PC-3 (cell line): ENCODE measurements at regions not wholly inside any gene's neighbourhood (a gene's known extent, or its start where the extent isn't known, plus 50 kb on each side); places are given as distances from the start of the nearest gene placed in this dataset.

Experiments used
- ATAC-seq: fragments of 200-7000 bp; cut with Tn5 transposase; 2 replicates; pipeline ENCODE4 v1.9.1; 2020; ENCODE audit warnings: mild to moderate bottlenecking, moderate library complexity
- BruUV-seq: library from RNA; stranded (reverse); fragments of 400-500 nt; replicated peaks from 2 replicates; lab custom pipeline; 2021; lab: Mats Ljungman, UMichigan
- CTCF ChIA-PET: fragments of 300-600 bp; sonication (Branson Sonifier 250); formaldehyde crosslinking; loops from one replicate; lab custom pipeline; 2022; ENCODE audit warnings: antibody characterized with exemption; lab: Charles Lee
- POLR2A ChIA-PET: fragments of 300-600 bp; sonication (Branson Sonifier 250); formaldehyde crosslinking; loops from one replicate; lab custom pipeline; 2022; ENCODE audit warnings: antibody characterized with exemption; ENCODE audit not compliant: unreplicated experiment; lab: Charles Lee
- DNase-seq: peaks from one replicate; pipeline ENCODE4 v3.0.0-alpha.2; 2015
- H2AFZ ChIP-seq: fragments of 300-600 bp; sonication (generic); 2 replicates; pipeline ENCODE4 v1.6.0; 2016; ENCODE audit warnings: antibody characterized with exemption, low read length
- H3F3A ChIP-seq: fragments of 300-600 bp; sonication (generic); one replicate; pipeline ENCODE4 v1.6.0; 2017; ENCODE audit warnings: antibody characterized with exemption, low read length, control low read depth, mild to moderate bottlenecking; ENCODE audit not compliant: unreplicated experiment
- H3K27ac ChIP-seq: fragments of 300-600 bp; sonication (generic); 2 replicates; pipeline ENCODE4 v1.5.1; 2016; ENCODE audit warnings: mild to moderate bottlenecking, low read length
- H3K27me3 ChIP-seq: fragments of 300-600 bp; sonication (generic); 2 replicates; pipeline ENCODE4 v1.6.1; 2016; ENCODE audit warnings: low read length, mixed read lengths
- H3K36me3 ChIP-seq: fragments of 300-600 bp; sonication (generic); 2 replicates; pipeline ENCODE4 v1.6.1; 2016; ENCODE audit warnings: low read depth, mixed run types, low read length, mixed read lengths
- H3K4me1 ChIP-seq: fragments of 300-600 bp; sonication (generic); 2 replicates; pipeline ENCODE4 v1.5.1; 2016; ENCODE audit warnings: low read length; ENCODE audit not compliant: insufficient read depth
- H3K4me2 ChIP-seq: fragments of 300-600 bp; sonication (generic); 2 replicates; pipeline ENCODE4 v1.6.0; 2016; ENCODE audit warnings: low read length
- H3K4me3 ChIP-seq: fragments of 300-600 bp; sonication (generic); 2 replicates; pipeline ENCODE4 v1.5.1; 2016; ENCODE audit warnings: mild to moderate bottlenecking, low read length, mixed read lengths
- H3K79me2 ChIP-seq: fragments of 300-600 bp; sonication (generic); 2 replicates; pipeline ENCODE4 v1.6.1; 2017; ENCODE audit warnings: low read length, mixed read lengths
- H3K9ac ChIP-seq: fragments of 300-600 bp; sonication (generic); 2 replicates; pipeline ENCODE4 v1.6.0; 2016; ENCODE audit warnings: mild to moderate bottlenecking, low read length
- H3K9me2 ChIP-seq: fragments of 300-600 bp; sonication (generic); replicated peaks from 2 replicates; pipeline ENCODE4 v1.6.1; 2016; ENCODE audit warnings: mixed run types, low read length, mixed read lengths
- H3K9me3 ChIP-seq: fragments of 300-600 bp; sonication (generic); 2 replicates; pipeline ENCODE4 v1.6.1; 2016; ENCODE audit warnings: low read length, mixed read lengths
- H4K20me1 ChIP-seq: fragments of 300-600 bp; sonication (generic); 2 replicates; pipeline ENCODE4 v1.6.1; 2016; ENCODE audit warnings: low read length, mixed read lengths
- EZH2 ChIP-seq: fragments of 300-600 bp; sonication (generic); IDR thresholded peaks from one replicate; pipeline ENCODE4 v1.6.1; 2017; ENCODE audit warnings: antibody characterized with exemption, mild to moderate bottlenecking, low read length; ENCODE audit not compliant: unreplicated experiment
- EZH2phosphoT487 ChIP-seq: fragments of 300-600 bp; sonication (generic); IDR thresholded peaks from 2 replicates; pipeline ENCODE4 v1.6.1; 2018; ENCODE audit warnings: mild to moderate bottlenecking, antibody characterized with exemption, low read length, borderline replicate concordance
- intact Hi-C: fragments of 100-400 bp; cut with micrococcal nuclease; formaldehyde crosslinking; loops from 2 replicates; pipeline ENCODE4 v1.9.0; 2023
- TF ChIP-seq, protein P1 (sequence below): fragments of 300-600 bp; sonication (generic); conservative IDR thresholded peaks from 2 replicates; pipeline ENCODE4 v1.5.1; 2017; ENCODE audit warnings: antibody characterized with exemption, low read depth, mild to moderate bottlenecking, low read length

DNA sequence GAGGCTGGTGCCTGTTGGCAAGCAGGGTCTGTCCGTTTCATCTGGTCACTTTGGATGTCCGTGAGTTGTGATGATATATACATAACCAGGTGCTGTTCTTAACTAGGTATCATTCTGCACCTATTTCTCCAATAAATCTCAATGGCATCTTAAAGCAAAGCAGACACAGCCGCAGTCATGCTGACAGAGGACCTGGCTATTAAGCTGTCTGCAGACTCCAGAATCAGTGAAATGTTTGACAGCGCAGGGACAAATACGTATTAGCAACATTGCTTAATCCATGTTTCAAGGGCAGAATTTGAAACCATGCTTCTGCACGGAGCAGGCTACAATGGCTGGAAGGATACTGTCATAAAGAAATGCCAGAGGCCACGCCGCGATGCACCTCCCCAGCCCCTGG, 414.6 kb downstream of the ZNF516 start:
- Histone ChIP-seq H4K20me1 (no peaks in the 10 kb centered on the region), H3K4me3 (no peak overlapping the region), H3K27me3 (peaks cover 57% of the 10 kb centered on the region), H2AFZ (no peak overlapping the region), H3K9me3 (no peaks in the 10 kb centered on the region), H3K4me1 (no peaks in the 10 kb centered on the region), H3K9ac (no peak overlapping the region), H3F3A (no peaks in the 10 kb centered on the region), H3K4me2 (no peak overlapping the region), H3K9me2 (no peaks in the 10 kb centered on the region), H3K36me3 (no peaks in the 10 kb centered on the region), H3K79me2 (no peaks in the 10 kb centered on the region), H3K27ac (no peak overlapping the region)
- ChIA-PET POLR2A (no interaction called here), CTCF (no interaction called here)
- no TSS peak for BruUV-seq
- no peak for DNase-seq
- intact Hi-C loops, result no loop called here
- no peak for ATAC-seq
- TF ChIP-seq EZH2phosphoT487, result no peak

DNA sequence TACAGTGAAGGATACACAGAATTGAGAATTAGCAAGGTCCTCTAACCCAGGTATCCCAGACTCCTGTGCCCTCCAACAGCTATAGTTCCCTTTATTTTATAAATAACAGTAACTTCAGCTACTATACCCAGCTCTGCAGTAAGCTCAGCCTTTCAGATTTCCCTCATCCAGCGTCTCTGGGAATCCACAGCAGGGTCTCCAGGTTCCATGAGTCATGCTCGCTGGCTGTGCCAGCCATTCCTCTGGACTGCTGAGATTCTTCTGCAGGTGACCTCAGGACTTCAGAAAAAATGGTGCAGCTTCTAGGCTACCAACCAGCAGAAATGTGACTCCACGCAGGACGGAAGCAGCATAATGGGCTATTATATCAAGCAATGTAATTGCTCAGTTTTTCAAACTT, 419.3 kb downstream of the ZNF516 start:
- Histone ChIP-seq H2AFZ (no peak overlapping the region), H3K4me1 (no peaks in the 10 kb centered on the region), H3F3A (no peaks in the 10 kb centered on the region), H3K36me3 (no peaks in the 10 kb centered on the region), H3K79me2 (no peaks in the 10 kb centered on the region), H3K4me2 (no peak overlapping the region), H3K9me3 (no peaks in the 10 kb centered on the region), H3K9me2 (no peaks in the 10 kb centered on the region), H3K27ac (no peak overlapping the region), H3K4me3 (no peak overlapping the region), H3K27me3 (peaks cover 42% of the 10 kb centered on the region), H4K20me1 (no peaks in the 10 kb centered on the region), H3K9ac (no peak overlapping the region)
- intact Hi-C loops, result no loop called here
- ChIA-PET POLR2A (no interaction called here), CTCF (no interaction called here)
- no peak for DNase-seq
- no TSS peak for BruUV-seq
- ATAC-seq, result no peak
- TF ChIP-seq, protein P1, sequence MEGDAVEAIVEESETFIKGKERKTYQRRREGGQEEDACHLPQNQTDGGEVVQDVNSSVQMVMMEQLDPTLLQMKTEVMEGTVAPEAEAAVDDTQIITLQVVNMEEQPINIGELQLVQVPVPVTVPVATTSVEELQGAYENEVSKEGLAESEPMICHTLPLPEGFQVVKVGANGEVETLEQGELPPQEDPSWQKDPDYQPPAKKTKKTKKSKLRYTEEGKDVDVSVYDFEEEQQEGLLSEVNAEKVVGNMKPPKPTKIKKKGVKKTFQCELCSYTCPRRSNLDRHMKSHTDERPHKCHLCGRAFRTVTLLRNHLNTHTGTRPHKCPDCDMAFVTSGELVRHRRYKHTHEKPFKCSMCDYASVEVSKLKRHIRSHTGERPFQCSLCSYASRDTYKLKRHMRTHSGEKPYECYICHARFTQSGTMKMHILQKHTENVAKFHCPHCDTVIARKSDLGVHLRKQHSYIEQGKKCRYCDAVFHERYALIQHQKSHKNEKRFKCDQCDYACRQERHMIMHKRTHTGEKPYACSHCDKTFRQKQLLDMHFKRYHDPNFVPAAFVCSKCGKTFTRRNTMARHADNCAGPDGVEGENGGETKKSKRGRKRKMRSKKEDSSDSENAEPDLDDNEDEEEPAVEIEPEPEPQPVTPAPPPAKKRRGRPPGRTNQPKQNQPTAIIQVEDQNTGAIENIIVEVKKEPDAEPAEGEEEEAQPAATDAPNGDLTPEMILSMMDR, result no peak
- TF ChIP-seq EZH2phosphoT487, result no peak
- TF ChIP-seq EZH2, result no peak

DNA sequence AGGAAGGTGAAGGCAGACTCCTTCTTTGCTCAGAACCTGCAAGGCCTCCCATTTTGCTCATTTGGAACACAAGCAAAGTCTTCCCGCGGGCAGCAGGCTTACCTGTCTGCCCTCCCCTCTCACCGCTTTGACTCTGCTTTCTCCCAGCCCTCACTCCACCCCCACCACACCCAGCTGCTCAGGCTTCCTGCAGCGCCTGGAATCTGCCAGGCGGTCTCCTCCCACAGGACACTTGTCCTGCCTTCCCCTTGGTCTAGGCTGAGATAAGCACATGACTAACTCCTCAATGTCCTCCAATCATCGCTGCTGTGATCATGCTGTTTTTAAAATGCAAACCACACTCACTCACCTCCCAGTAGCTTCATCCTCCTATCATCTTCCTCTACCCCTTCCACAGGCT, 430.0 kb downstream of the ZNF516 start:
- H3F3A ChIP-seq, result no peaks in the 10 kb centered on the region
- no peaks in the 10 kb centered on the region for H3K9me2 ChIP-seq
- BruUV-seq, result no TSS peak
- no peak overlapping the region for H2AFZ ChIP-seq
- no peaks in the 10 kb centered on the region for H3K79me2 ChIP-seq
- no peak for TF ChIP-seq EZH2phosphoT487
- TF ChIP-seq, protein P1, result no peak
- no peak for TF ChIP-seq EZH2
- H3K27me3 ChIP-seq, result peaks cover 43% of the 10 kb centered on the region
- no peak overlapping the region for H3K9ac ChIP-seq
- no peaks in the 10 kb centered on the region for H3K9me3 ChIP-seq
- no peak overlapping the region for H3K27ac ChIP-seq
- intact Hi-C loops, result no loop called here
- no peaks in the 10 kb centered on the region for H3K36me3 ChIP-seq
- no peak for DNase-seq
- no peaks in the 10 kb centered on the region for H4K20me1 ChIP-seq
- no peak for ATAC-seq
- no peaks in the 10 kb centered on the region for H3K4me1 ChIP-seq
- H3K4me3 ChIP-seq, result no peak overlapping the region
- ChIA-PET POLR2A (no interaction called here), CTCF (no interaction called here)
- H3K4me2 ChIP-seq, result no peak overlapping the region
